GM12878 (cell line): ENCODE measurements at regions not wholly inside any gene's neighbourhood (a gene's known extent, or its start where the extent isn't known, plus 50 kb on each side); places are given as distances from the start of the nearest gene placed in this dataset.

ENCODE experiments used
- ATAC-seq: fragments of 200-7000 bp; cut with Tn5 transposase; 3 replicates; pipeline ENCODE4 v1.9.1; 2020; ENCODE audit warnings: mild to moderate bottlenecking, moderate library complexity
- BruUV-seq: library from RNA; stranded (reverse); fragments of 400-500 nt; replicated peaks from 2 replicates; lab custom pipeline; 2021; lab: Mats Ljungman, UMichigan
- CTCF ChIA-PET: fragments of 300-600 bp; sonication (Branson Sonifier 250); formaldehyde crosslinking; extraction: SDS; loops from one replicate; lab custom pipeline; 2021; ENCODE audit warnings: inconsistent platforms; lab: Yijun Ruan, JAX
- POLR2A ChIA-PET: fragments of 350-600 bp; formaldehyde crosslinking; extraction: SDS; loops from one replicate; lab custom pipeline; 2021; ENCODE audit warnings: inconsistent platforms; lab: Charles Lee
- RAD21 ChIA-PET: fragments of 300-600 bp; sonication (Branson Sonifier 250); formaldehyde crosslinking; loops from one replicate; lab custom pipeline; 2023; ENCODE audit warnings: antibody characterized with exemption; ENCODE audit not compliant: unreplicated experiment; lab: Charles Lee
- SMC1A ChIA-PET: fragments of 300-600 bp; sonication (Branson Sonifier 250); formaldehyde crosslinking; loops from one replicate; lab custom pipeline; 2023; ENCODE audit not compliant: unreplicated experiment, uncharacterized antibody; lab: Charles Lee
- DNase-seq: peaks from one replicate; pipeline ENCODE4 v3.0.0-alpha.2; 2011; ENCODE audit warnings: low read depth, low spot score
- FAIRE-seq: peaks from 3 replicates; lab custom pipeline; 2011; peaks lifted over from hg19 to GRCh38; lab: Jason Lieb, UNC
- H2AFZ ChIP-seq: 2 replicates; pipeline ENCODE4 v1.6.0; 2011; ENCODE audit warnings: low read depth, low read length, control low read depth; ENCODE audit not compliant: control insufficient read depth
- H3K27ac ChIP-seq: 2 replicates; pipeline ENCODE4 v1.5.1; 2011; ENCODE audit warnings: control low read depth; ENCODE audit not compliant: control insufficient read depth, insufficient read depth
- H3K27me3 ChIP-seq, 2 experiments: replicated peaks in 1 of 2; 2 replicates each; pipeline versions ENCODE4 v1.6.0 to v1.6.1; 2011; ENCODE audit warnings: low read length in 1 of 2; ENCODE audit not compliant: control insufficient read depth in 2 of 2, insufficient read depth in 2 of 2
- H3K36me3 ChIP-seq, 2 experiments: 2 replicates each; pipeline ENCODE4 v1.5.1; 2011; ENCODE audit warnings: low read length in 1 of 2; ENCODE audit not compliant: control insufficient read depth in 2 of 2, insufficient read depth in 2 of 2
- H3K4me1 ChIP-seq: 2 replicates; pipeline ENCODE4 v1.6.1; 2011; ENCODE audit warnings: mild to moderate bottlenecking, low read length, moderate library complexity, mixed read lengths; ENCODE audit not compliant: control insufficient read depth, insufficient read depth
- H3K4me2 ChIP-seq: 2 replicates; pipeline ENCODE4 v1.6.0; 2011; ENCODE audit warnings: control low read depth; ENCODE audit not compliant: control insufficient read depth, insufficient read depth
- H3K4me3 ChIP-seq: fragments of 200-600 bp; sonication (generic); 2 replicates; pipeline ENCODE4 v1.5.1; 2016
- H3K79me2 ChIP-seq: 2 replicates; pipeline ENCODE4 v1.6.0; 2011; ENCODE audit warnings: low read length; ENCODE audit not compliant: control insufficient read depth, insufficient read depth
- H3K9ac ChIP-seq: 2 replicates; pipeline ENCODE4 v1.8.0; 2011; ENCODE audit warnings: low read length, control low read depth, mixed read lengths; ENCODE audit not compliant: control insufficient read depth, insufficient read depth
- H3K9me3 ChIP-seq: replicated peaks from 3 replicates; pipeline ENCODE4 v1.5.1; 2011; ENCODE audit warnings: mild to moderate bottlenecking, low read length; ENCODE audit not compliant: control insufficient read depth, insufficient read depth
- H4K20me1 ChIP-seq: 2 replicates; pipeline ENCODE4 v1.6.0; 2011; ENCODE audit not compliant: control insufficient read depth, insufficient read depth
- IRF4 ChIP-seq: IDR thresholded peaks from 2 replicates; pipeline ENCODE4 v1.6.1; 2011; ENCODE audit warnings: low read depth, low read length
- KDM1A ChIP-seq: fragments of 200-600 bp; sonication (generic); IDR thresholded peaks from 2 replicates; pipeline ENCODE4 v1.6.1; 2016; ENCODE audit warnings: borderline replicate concordance
- RB1 ChIP-seq: fragments of 450-650 bp; formaldehyde crosslinking; IDR thresholded peaks from 2 replicates; pipeline ENCODE4 v1.6.1; 2017; ENCODE audit warnings: mild to moderate bottlenecking, borderline replicate concordance
- RBBP5 ChIP-seq: fragments of 200-600 bp; sonication (generic); conservative IDR thresholded peaks from 2 replicates; pipeline ENCODE4 v1.6.1; 2016
- YY1 ChIP-seq: IDR thresholded peaks from 2 replicates; pipeline ENCODE4 v1.6.1; 2011; ENCODE audit warnings: low read depth, mild to moderate bottlenecking, low read length
- ZNF687 ChIP-seq: fragments of 450-650 bp; IDR thresholded peaks from 2 replicates; pipeline ENCODE4 v1.6.1; 2017; ENCODE audit warnings: mild to moderate bottlenecking, moderate library complexity
- in situ Hi-C: fragments of 300-500 bp; cut with MboI; formaldehyde crosslinking; loops from 9 replicates; pipeline ENCODE4 v1.14.3; 2018; ENCODE audit warnings: mixed read lengths
- intact Hi-C: fragments of 100-400 bp; cut with micrococcal nuclease; formaldehyde crosslinking; loops from one replicate; pipeline ENCODE4 v1.14.2; 2022; ENCODE audit not compliant: unreplicated experiment
- TF ChIP-seq, protein P1 (sequence below): IDR thresholded peaks from 2 replicates; pipeline ENCODE4 v1.6.1; 2012; ENCODE audit warnings: low read depth, low read length, improper control_type of control experiment

DNA sequence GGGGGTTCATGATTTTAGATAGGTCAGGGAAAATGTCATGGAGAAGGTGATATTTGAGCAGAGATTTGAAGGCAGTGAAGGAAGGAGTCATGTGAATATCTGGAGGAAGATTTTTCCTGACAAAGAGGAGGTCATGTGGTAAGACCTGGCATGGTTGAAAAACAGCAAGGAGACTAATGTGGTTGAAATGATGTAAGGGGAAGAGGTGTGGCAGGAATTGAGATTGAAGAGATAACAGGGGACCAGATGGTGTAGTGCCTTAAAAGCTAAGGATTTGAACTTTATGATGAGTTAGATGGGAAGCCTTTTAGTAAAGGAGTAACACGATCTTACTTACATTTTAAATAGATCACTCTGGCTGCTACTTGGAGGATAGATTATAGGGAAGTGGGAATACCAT is 210.9 kb downstream of the RTL9 start (continued):
- TF ChIP-seq ZNF687 (no peak), KDM1A (no peak), RBBP5 (no peak), IRF4 (no peak), RB1 (no peak)
- TF ChIP-seq, protein P1, sequence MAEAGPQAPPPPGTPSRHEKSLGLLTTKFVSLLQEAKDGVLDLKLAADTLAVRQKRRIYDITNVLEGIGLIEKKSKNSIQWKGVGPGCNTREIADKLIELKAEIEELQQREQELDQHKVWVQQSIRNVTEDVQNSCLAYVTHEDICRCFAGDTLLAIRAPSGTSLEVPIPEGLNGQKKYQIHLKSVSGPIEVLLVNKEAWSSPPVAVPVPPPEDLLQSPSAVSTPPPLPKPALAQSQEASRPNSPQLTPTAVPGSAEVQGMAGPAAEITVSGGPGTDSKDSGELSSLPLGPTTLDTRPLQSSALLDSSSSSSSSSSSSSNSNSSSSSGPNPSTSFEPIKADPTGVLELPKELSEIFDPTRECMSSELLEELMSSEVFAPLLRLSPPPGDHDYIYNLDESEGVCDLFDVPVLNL, result no peak
- TF ChIP-seq, all 136 proteins: peak for 0

DNA sequence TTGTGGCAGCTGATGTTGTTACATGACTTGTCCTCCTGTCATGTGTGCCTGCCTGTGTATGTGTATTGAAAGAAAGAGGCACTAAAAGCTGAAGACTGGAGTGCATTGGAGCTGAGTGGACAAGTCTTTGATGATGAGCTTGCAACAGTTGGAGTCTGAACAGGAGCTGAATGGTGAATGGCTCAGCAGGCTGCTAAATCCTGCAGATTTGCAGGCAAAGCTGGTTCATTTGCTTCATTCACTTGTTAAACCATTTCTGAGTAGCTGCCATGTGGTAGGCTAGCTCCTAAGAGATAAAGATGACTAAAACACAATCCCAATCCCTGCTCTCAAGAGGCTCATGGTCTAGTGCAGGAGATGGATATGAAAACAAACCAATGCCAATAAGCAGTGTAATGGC is 217.3 kb downstream of the CHRDL1 start:
- POLR2A ChIA-PET, result no interaction called here
- Histone ChIP-seq H2AFZ (no peak overlapping the region), H3K4me3 (no peak overlapping the region), H3K27ac (no peak overlapping the region), H3K36me3 (no peaks in the 10 kb centered on the region), H3K27me3 (no peaks in the 10 kb centered on the region), H3K4me1 (no peaks in the 10 kb centered on the region), H3K9ac (no peak overlapping the region), H3K79me2 (no peaks in the 10 kb centered on the region), H3K4me2 (no peak overlapping the region), H4K20me1 (no peaks in the 10 kb centered on the region), H3K9me3 (no peaks in the 10 kb centered on the region)
- CTCF ChIA-PET, result no interaction called here
- intact Hi-C loops (no loop called here), in situ Hi-C loops (no loop called here)
- no TSS peak for BruUV-seq
- SMC1A ChIA-PET, result interaction anchor here (1.2 to 2.3 kb wide), 2 partner anchors 9 to 269 kb away, joined by 3 to 6 read pairs; no protein-coding TSS in a partner anchor
- RAD21 ChIA-PET, result no interaction called here
- ATAC-seq (no peak), DNase-seq (no peak), FAIRE-seq (no peak)
- no peak for TF ChIP-seq YY1
